Upper lobe of left lung (tissue), 4 donors: ENCODE measurements at regions not wholly inside any gene's neighbourhood (a gene's known extent, or its start where the extent isn't known, plus 50 kb on each side); places are given as distances from the start of the nearest gene placed in this dataset.

Experiments used
- EP300 ChIP-seq, 4 donors: sonication (generic); formaldehyde crosslinking; IDR thresholded peaks; one replicate each; pipeline ENCODE4 v1.5.1; 2017; ENCODE audit warnings: antibody characterized with exemption in 4 of 4, control low read depth in 2 of 4
- TF ChIP-seq, protein P1 (sequence below), 6 experiments: fragments of 450-650 bp in 4 of 6; fragments of 200-600 bp in 2 of 6; sonication (generic) in 2 of 6; IDR thresholded peaks; one replicate each; pipeline ENCODE4 v1.5.1; 2016 to 2019; ENCODE audit warnings: antibody characterized with exemption in 6 of 6

DNA sequence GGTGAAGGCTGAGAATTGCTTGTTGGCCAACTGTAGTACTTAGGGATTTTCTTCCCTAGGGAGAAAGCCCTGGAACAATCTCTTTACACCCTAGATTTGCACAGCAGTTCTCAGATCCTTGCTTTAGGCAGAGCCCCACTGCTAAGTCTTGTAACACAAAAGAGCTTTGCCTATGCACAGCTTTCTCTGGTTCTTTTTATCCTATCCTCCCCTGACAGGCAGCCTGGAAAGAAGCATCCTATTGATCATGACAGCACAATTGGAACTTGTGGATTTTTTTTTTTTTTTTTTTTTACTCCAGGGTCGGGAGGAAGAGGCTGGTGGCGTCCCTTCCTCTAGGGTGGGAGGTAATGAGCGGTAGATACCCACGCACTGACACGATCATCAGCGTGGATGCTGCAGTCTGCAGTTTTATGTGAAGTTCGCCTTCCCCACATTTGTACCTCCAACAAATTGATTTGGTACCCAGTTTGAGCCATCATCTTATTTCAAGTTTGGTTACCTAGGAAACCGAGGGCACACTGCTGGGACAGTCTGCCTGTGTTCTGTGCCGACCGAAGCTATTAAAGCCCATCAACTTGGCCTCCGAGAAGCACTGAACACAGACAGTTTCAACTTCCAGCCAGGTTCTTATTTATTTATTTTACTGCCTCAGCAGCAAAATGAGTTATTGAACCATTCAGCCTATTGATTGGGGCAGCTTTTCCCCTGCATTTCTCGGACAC lies 110.1 kb downstream of the NRN1 start:
- TF ChIP-seq, protein P1, sequence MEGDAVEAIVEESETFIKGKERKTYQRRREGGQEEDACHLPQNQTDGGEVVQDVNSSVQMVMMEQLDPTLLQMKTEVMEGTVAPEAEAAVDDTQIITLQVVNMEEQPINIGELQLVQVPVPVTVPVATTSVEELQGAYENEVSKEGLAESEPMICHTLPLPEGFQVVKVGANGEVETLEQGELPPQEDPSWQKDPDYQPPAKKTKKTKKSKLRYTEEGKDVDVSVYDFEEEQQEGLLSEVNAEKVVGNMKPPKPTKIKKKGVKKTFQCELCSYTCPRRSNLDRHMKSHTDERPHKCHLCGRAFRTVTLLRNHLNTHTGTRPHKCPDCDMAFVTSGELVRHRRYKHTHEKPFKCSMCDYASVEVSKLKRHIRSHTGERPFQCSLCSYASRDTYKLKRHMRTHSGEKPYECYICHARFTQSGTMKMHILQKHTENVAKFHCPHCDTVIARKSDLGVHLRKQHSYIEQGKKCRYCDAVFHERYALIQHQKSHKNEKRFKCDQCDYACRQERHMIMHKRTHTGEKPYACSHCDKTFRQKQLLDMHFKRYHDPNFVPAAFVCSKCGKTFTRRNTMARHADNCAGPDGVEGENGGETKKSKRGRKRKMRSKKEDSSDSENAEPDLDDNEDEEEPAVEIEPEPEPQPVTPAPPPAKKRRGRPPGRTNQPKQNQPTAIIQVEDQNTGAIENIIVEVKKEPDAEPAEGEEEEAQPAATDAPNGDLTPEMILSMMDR (IDR thresholded peaks at IDR 0.05) = no peak
- no peak for TF ChIP-seq EP300 (IDR thresholded peaks at IDR 0.05)
